Lung (tissue), 11 donors: ENCODE measurements at regions not wholly inside any gene's neighbourhood (a gene's known extent, or its start where the extent isn't known, plus 50 kb on each side); places are given as distances from the start of the nearest gene placed in this dataset.

Source experiments
- ATAC-seq: fragments of 200-7000 bp; cut with Tn5 transposase; one replicate; pipeline ENCODE4 v1.9.1; 2020; ENCODE audit warnings: moderate number of reproducible peaks; ENCODE audit not compliant: insufficient read depth, low FRiP score
- DNase-seq, 3 donors: peaks; one replicate each; pipeline ENCODE4 v3.0.0-alpha.2; 2013 to 2017
- H3K27ac ChIP-seq, 2 donors: one replicate each; pipeline ENCODE4 v1.5.1; 2013; ENCODE audit warnings: mild to moderate bottlenecking in 2 of 2, moderate library complexity in 2 of 2, control low read depth in 1 of 2, inconsistent platforms in 1 of 2, low read depth in 1 of 2, low read length in 1 of 2
- H3K27me3 ChIP-seq, 3 donors: one replicate each; pipeline ENCODE4 v1.5.1; 2013; ENCODE audit warnings: low read length in 2 of 3; ENCODE audit not compliant: control insufficient read depth in 3 of 3, insufficient read depth in 3 of 3
- H3K36me3 ChIP-seq, 4 donors: one replicate each; pipeline ENCODE4 v1.5.1; 2013; ENCODE audit warnings: low read length in 4 of 4, mild to moderate bottlenecking in 1 of 4, moderate library complexity in 1 of 4; ENCODE audit not compliant: control insufficient read depth in 4 of 4, insufficient read depth in 4 of 4
- H3K4me1 ChIP-seq, 5 donors: one replicate each; pipeline ENCODE4 v1.5.1; 2013; ENCODE audit warnings: low read length in 5 of 5, mild to moderate bottlenecking in 2 of 5, moderate library complexity in 1 of 5; ENCODE audit not compliant: control insufficient read depth in 5 of 5, insufficient read depth in 5 of 5
- H3K4me3 ChIP-seq: one replicate; pipeline ENCODE4 v1.5.1; 2013; ENCODE audit warnings: mild to moderate bottlenecking, control low read depth, moderate library complexity
- H3K9ac ChIP-seq, 2 donors: one replicate each; pipeline ENCODE4 v1.5.1; 2013; ENCODE audit warnings: low read length in 2 of 2, control low read depth in 1 of 2; ENCODE audit not compliant: insufficient read depth in 1 of 2
- H3K9me3 ChIP-seq, 4 donors: one replicate each; pipeline ENCODE4 v1.5.1; 2013; ENCODE audit warnings: low read length in 3 of 4, mild to moderate bottlenecking in 1 of 4, moderate library complexity in 1 of 4; ENCODE audit not compliant: control insufficient read depth in 4 of 4, insufficient read depth in 3 of 4
- CTCF ChIP-seq: IDR thresholded peaks from 2 replicates; pipeline ENCODE4 v1.5.1; 2012; ENCODE audit warnings: mild to moderate bottlenecking; ENCODE audit errors: control extremely low read depth, extremely low read depth
- WGBS, 2 donors: extraction: QIAGEN DNeasy Blood & Tissue Kit; methylation state at CpG; one replicate each; pipeline ENCODE4 v1.1.7; 2013; 5-methylcytosine and 5-hydroxymethylcytosine counted together
- donor health status: control.
- donor health status: control.
- donor health status: Bipolar disorder and iron deficiency.
- donor health status: healthy.
- donor health status: DM: yes; HTN: yes; CAD: no.

DNA sequence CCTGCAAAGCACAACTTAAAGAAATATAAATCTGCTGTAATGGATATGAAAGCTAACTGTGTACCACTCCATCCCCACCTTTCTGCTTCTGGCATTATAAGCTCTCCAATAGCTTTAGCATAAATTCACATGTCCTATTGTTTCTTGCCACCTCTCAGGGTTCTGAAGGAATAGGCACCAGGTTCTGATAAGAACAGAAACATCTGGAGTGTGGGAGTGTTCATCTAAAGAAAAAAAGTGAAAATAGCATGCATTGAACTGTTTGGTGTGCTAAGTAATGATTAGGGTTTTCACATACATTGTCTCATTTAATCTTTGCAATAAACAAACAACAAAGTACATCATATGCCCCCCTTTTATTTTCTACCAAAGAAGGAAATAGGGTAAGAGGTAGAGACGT is 72.3 kb downstream of the FAM76B start:
- H3K9me3 ChIP-seq, result no peaks in the 10 kb centered on the region
- DNase-seq (no peak), ATAC-seq (no peak)
- no peak overlapping the region for H3K27ac ChIP-seq
- H3K4me3 ChIP-seq, result no peak overlapping the region
- peaks cover 0 to 1% (median 0%) of the 10 kb centered on the region in 5 donors for H3K4me1 ChIP-seq
- no peaks in the 10 kb centered on the region for H3K36me3 ChIP-seq
- WGBS, 2 donors, result 33 to 55% methylated on average over 1 of the region's 1 CpG
- TF ChIP-seq CTCF, result no peak
- H3K27me3 ChIP-seq, result no peaks in the 10 kb centered on the region
- no peak overlapping the region for H3K9ac ChIP-seq

GRCh38 chr11:95716266-95716665 is 73.3 kb downstream of the FAM76B start:
- DNase-seq (no peak), ATAC-seq (no peak)
- Histone ChIP-seq H3K27ac (no peak overlapping the region), H3K27me3 (no peaks in the 10 kb centered on the region), H3K36me3 (no peaks in the 10 kb centered on the region), H3K4me3 (no peak overlapping the region), H3K4me1 (peaks cover 0 to 1% (median 0%) of the 10 kb centered on the region in 5 donors), H3K9me3 (no peaks in the 10 kb centered on the region), H3K9ac (no peak overlapping the region)
- 75 to 79% methylated on average over 3 of the region's 3 CpGs for WGBS, 2 donors
- no peak for TF ChIP-seq CTCF

DNA sequence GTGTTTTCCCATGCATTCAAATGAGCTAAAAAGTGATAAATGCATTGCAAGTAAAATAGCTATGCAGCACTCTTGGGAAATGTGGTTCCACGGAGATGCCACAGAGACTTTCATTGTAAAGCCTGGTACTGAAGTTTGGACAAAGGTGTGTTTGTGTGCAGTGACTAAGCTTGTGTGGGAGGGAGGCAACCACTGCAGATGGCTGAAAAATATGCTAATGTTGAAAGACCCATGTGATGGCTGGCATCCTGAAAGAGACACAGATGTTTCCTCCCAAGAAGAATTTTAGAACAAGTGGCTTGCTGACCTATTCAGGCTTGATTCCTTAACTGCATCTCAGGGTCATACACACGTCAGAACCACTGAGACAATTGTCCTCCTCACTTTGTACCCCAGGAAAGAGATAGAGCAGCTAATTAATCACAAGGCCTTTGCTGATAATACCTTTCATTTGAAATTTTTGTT is 73.8 kb downstream of the FAM76B start:
- DNase-seq (peak in 1 of 3 donors; percentile 32), ATAC-seq (no peak)
- no peak overlapping the region for H3K4me3 ChIP-seq
- no peaks in the 10 kb centered on the region for H3K36me3 ChIP-seq
- H3K9ac ChIP-seq, result no peak overlapping the region
- H3K27me3 ChIP-seq, result no peaks in the 10 kb centered on the region
- WGBS, 2 donors, result 18 to 31% methylated on average over 2 of the region's 2 CpGs
- no peak for TF ChIP-seq CTCF
- peaks cover 0 to 1% (median 0%) of the 10 kb centered on the region in 5 donors for H3K4me1 ChIP-seq
- H3K27ac ChIP-seq, result no peak overlapping the region
- H3K9me3 ChIP-seq, result no peaks in the 10 kb centered on the region
